ENCODE measurements at regions not wholly inside any gene's neighbourhood (a gene's known extent, or its start where the extent isn't known, plus 50 kb on each side); places are given as distances from the start of the nearest gene placed in this dataset.

- TF ChIP-seq EP300 (IDR thresholded peaks at IDR 0.05; ENCODE audit: borderline replicate concordance in 1 of 2, low read depth in 2 of 2, low read length in 2 of 2) (no peak), GABPA (IDR thresholded peaks at IDR 0.05; ENCODE audit: borderline replicate concordance, insufficient read depth, low read length) (no peak)
Measured at GRCh38 chr6:145423936-145424335, 311.4 kb downstream of the EPM2A start (continued).

Data from H1 (cell line).